HUES48 (cell line): ENCODE measurements at regions not wholly inside any gene's neighbourhood (a gene's known extent, or its start where the extent isn't known, plus 50 kb on each side); places are given as distances from the start of the nearest gene placed in this dataset.

Experiments used
- H3K27ac ChIP-seq: one replicate; pipeline ENCODE4 v1.7.0; 2013; ENCODE audit warnings: low read depth, low read length, inconsistent platforms
- H3K27me3 ChIP-seq: 2 replicates; pipeline ENCODE4 v1.6.1; 2013; ENCODE audit warnings: mild to moderate bottlenecking, low read length; ENCODE audit not compliant: control insufficient read depth, insufficient read depth
- H3K36me3 ChIP-seq: 2 replicates; pipeline ENCODE4 v1.6.1; 2013; ENCODE audit warnings: low read length; ENCODE audit not compliant: control insufficient read depth, insufficient read depth
- H3K4me1 ChIP-seq: 2 replicates; pipeline ENCODE4 v1.6.1; 2013; ENCODE audit warnings: mild to moderate bottlenecking, low read length; ENCODE audit not compliant: control insufficient read depth, insufficient read depth
- H3K4me3 ChIP-seq: 2 replicates; pipeline ENCODE4 v1.5.1; 2013; ENCODE audit warnings: mild to moderate bottlenecking, low read depth, low read length
- H3K9ac ChIP-seq: 2 replicates; pipeline ENCODE4 v1.6.1; 2013; ENCODE audit warnings: mild to moderate bottlenecking, low read depth, low read length, moderate library complexity
- H3K9me3 ChIP-seq: 2 replicates; pipeline ENCODE4 v1.6.1; 2013; ENCODE audit warnings: low read length; ENCODE audit not compliant: control insufficient read depth, insufficient read depth

DNA sequence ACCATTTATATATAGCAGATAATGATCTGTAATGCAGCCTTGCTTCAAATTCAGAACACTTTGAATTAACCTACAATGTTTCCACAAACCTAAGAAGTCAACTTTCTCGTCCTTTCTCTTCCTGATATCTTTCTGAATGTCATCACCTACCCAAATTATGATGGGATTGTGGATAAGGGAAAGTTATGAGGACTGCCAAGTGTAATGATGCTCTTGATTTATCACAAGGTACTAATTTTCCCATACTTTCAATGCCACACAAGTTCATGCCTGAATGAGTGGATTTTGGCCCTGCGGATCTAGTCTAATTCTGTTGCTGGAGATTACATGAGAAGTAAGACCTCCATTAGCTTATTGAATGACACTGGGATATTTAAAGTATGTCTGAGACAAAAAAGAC lies 82.6 kb upstream of the NANOGP8 start:
- no peak overlapping the region for H3K4me3 ChIP-seq
- no peak overlapping the region for H3K27ac ChIP-seq
- H3K36me3 ChIP-seq = no peaks in the 10 kb centered on the region
- H3K9ac ChIP-seq = no peak overlapping the region
- no peaks in the 10 kb centered on the region for H3K9me3 ChIP-seq
- no peaks in the 10 kb centered on the region for H3K4me1 ChIP-seq
- no peaks in the 10 kb centered on the region for H3K27me3 ChIP-seq

DNA sequence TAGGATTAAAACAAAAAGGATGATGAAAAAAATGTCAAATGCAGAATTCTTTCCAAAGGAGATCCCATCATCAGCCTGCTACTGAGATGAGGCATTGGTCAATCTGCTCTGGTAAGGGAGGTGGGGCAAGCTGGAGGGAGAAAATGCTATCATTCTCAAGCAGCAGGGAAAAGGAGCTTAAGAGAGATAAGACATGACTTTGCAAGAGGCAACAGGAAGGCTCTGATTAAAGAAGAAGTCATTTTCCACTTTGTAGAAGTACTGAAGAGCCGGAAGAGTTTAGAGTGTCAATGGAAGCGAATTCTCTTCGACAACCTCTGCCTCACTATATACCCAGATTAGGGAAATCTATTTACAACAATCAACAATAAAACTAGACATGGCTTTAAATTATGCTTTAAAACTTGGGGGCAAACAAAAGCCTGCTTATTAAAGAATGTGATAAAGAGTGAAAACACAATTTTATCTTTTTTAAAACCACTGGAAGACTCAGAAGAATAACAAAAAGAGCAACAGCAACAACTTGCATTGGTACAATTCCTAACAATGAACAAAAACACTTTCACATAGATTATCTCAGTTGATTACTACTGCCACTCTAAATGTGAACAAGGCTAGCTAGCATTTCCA lies 81.8 kb upstream of the NANOGP8 start:
- Histone ChIP-seq H3K9ac (no peak overlapping the region), H3K36me3 (no peaks in the 10 kb centered on the region), H3K27me3 (no peaks in the 10 kb centered on the region), H3K4me1 (no peaks in the 10 kb centered on the region), H3K4me3 (no peak overlapping the region), H3K9me3 (no peaks in the 10 kb centered on the region), H3K27ac (no peak overlapping the region)

DNA sequence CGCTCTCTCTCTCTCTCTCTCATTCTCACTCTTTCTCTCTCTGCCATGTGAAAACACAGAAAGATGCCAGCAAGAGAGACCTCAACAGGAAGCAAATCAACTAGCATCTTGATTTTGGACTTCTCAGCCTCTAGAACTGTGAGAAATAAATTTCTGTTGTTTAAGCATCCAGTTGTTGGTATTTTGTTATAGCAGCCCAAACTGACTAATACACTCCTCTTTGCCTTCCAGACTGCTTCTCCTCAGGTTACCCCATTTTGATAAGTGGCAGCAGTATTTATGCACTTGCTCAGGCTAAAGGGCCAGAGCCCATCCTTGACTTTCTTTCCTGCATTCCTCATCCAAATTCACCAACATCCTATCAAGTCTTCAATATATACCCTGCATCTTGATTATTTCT lies 76.6 kb upstream of the NANOGP8 start:
- no peak overlapping the region for H3K4me3 ChIP-seq

DNA sequence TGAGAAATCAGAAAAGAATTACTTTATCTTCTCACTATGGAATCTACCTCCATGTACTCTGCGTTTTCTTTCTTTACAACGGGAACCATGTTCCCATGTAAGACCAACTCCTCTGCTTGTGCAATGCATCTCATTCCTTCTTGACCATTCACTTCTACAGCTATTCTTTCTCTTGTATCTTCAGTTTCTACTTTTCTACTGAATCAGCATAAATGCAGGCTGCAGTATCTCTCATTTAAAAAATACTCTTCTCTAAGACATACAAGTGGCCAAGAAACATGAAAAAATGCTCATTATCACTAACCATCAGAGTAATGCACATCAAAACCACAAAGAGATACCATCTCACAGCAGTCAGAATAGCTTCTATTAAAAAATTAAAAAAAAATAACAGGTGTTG lies 74.1 kb upstream of the NANOGP8 start:
- Histone ChIP-seq H3K4me1 (no peaks in the 10 kb centered on the region), H3K9me3 (no peaks in the 10 kb centered on the region), H3K4me3 (no peak overlapping the region), H3K9ac (no peak overlapping the region), H3K27ac (no peak overlapping the region), H3K27me3 (no peaks in the 10 kb centered on the region), H3K36me3 (no peaks in the 10 kb centered on the region)

More for the DNA sequence above, 76.6 kb upstream of the NANOGP8 start:
- H3K27me3 ChIP-seq = no peaks in the 10 kb centered on the region
- H3K9ac ChIP-seq = no peak overlapping the region
- no peak overlapping the region for H3K27ac ChIP-seq
- H3K36me3 ChIP-seq = no peaks in the 10 kb centered on the region
- H3K4me1 ChIP-seq = no peaks in the 10 kb centered on the region
- no peaks in the 10 kb centered on the region for H3K9me3 ChIP-seq

DNA sequence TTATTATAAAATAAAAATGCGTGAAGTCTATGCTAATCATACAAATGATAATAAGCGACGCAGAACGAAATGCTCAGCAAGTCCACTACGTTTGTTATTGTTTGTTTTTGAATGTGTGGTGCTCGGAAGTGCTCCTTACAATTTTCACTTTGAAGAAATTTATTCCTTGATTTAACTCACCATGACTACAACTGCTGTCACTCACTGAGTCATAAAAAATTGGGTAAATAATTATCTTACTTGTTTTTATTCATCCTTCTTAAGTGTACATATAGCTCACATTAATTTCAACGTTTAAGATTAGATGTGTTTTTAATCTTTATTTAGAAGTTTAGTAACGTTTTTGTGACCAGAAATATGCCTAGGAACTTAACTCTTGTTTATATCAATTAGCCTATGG lies 66.7 kb upstream of the NANOGP8 start:
- Histone ChIP-seq H3K9ac (no peak overlapping the region), H3K27ac (no peak overlapping the region), H3K36me3 (no peaks in the 10 kb centered on the region), H3K4me3 (no peak overlapping the region), H3K4me1 (no peaks in the 10 kb centered on the region), H3K9me3 (no peaks in the 10 kb centered on the region), H3K27me3 (no peaks in the 10 kb centered on the region)

DNA sequence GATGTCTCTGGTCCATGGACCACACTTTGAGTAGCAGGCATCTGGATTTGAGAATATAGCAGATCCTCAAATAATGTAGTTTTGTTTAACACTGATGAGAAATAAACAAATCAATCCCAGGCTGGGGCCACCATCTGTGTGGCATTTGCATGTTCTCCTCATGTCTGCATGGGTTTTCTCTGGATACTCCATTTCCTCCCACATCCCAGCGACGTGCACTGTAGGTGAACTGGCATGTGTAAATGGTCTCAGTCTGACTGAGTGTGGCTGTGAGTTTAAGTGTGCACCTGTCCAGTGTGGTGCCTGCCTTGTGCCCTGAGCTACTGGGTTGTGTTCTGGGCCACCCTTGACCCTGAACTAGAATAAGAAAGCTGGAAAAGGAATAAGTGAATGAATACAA lies 66.3 kb upstream of the NANOGP8 start:
- no peaks in the 10 kb centered on the region for H3K4me1 ChIP-seq
- no peak overlapping the region for H3K27ac ChIP-seq
- no peaks in the 10 kb centered on the region for H3K9me3 ChIP-seq

DNA sequence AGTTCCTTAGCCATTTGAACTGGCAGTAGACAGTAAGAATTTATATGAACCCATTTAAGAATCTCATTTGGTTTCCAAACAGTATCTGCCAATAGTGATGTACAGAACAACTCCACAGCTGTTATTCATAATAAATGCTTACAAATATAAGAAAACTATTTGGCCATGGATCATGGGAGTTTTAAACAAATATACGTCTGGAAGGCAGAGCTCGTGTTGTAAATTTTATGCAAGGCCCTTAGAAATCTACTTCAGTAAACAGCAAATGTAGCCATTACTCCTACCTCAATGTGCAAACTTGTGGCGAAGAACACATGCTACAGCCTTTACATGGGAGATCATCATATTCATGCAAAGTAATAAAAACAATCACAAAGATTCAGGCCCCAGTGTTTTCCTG lies 65.3 kb upstream of the NANOGP8 start:
- Histone ChIP-seq H3K27ac (no peak overlapping the region), H3K9me3 (no peaks in the 10 kb centered on the region), H3K27me3 (no peaks in the 10 kb centered on the region), H3K9ac (no peak overlapping the region), H3K4me3 (no peak overlapping the region), H3K36me3 (no peaks in the 10 kb centered on the region), H3K4me1 (no peaks in the 10 kb centered on the region)

More for the DNA sequence above, 66.3 kb upstream of the NANOGP8 start:
- Histone ChIP-seq H3K4me3 (no peak overlapping the region), H3K27me3 (no peaks in the 10 kb centered on the region), H3K9ac (no peak overlapping the region), H3K36me3 (no peaks in the 10 kb centered on the region)

DNA sequence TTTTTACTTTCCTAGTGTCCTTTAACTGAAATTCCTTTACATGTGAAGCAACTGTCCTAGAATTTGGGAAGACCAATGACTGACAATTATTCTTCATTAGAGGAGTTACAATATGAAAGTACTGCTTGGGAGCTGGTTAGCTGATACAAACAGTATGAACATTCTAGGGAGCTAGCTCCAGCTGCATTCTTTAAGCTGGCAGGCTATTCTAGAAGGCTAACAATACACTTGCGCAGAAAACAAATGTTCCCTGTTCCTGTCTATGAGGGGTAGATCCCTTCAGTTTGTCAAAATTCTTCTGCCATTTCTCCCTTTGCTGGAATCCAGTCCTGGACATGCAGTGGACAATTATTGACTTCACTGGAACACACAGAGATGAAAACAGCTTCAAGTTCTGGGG lies 60.2 kb upstream of the NANOGP8 start:
- Histone ChIP-seq H3K9me3 (no peaks in the 10 kb centered on the region), H3K36me3 (no peaks in the 10 kb centered on the region), H3K9ac (no peak overlapping the region), H3K27me3 (no peaks in the 10 kb centered on the region), H3K4me1 (no peaks in the 10 kb centered on the region), H3K27ac (no peak overlapping the region), H3K4me3 (no peak overlapping the region)

DNA sequence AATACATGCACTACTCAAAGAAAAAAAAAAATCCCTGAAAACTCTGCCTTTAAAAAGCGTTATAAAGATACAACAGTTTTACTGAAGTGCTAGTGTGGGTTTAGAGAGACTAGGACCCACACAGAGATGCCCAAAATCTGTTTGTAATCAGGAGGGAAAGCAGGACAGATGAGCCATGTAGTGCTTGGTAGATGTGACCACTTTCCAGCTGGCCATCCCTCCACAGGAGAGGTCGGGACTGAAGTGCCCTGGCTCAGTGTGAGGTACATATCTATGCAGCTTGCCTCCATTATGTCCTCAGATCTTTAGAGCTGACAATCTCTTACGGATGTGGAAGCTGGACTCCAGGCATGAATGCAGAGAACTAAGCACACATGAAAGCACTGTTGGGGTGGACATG lies 57.5 kb upstream of the NANOGP8 start:
- Histone ChIP-seq H3K27me3 (no peaks in the 10 kb centered on the region), H3K27ac (no peak overlapping the region), H3K4me3 (no peak overlapping the region), H3K9me3 (no peaks in the 10 kb centered on the region), H3K9ac (no peak overlapping the region), H3K36me3 (no peaks in the 10 kb centered on the region), H3K4me1 (no peaks in the 10 kb centered on the region)

DNA sequence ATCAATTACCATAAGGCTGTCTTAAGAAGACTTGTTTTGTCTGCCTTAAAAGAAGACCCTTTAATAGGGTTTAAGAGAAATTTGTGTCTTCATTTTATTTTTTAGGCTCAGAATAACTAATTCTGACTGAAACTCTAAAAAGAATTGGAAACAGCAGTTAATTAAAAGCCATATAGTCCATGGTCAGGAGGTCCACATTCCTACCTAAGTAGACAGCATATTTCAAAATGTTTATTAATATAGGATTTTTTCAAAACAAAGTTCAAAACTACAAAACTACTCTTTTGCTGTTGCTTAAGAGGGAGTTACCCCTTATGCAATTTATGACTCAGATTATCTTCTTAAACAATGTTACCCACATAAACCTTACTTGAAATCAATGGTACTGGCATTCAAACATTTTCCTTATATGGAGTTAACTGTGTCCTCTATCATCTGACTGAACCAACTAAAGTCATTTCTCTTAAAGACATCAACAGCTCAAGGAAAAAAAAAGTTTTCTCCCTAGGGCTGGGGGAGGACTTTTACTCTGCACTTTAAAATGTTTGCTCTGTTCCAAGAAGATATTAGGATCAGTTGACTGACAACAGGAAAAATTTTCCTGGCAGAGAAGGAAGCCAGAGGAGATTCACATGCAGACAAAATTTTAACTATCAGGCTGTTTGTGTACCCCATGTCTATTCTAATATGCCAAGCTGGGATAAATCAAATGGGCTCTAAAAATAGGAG lies 56.8 kb upstream of the NANOGP8 start:
- Histone ChIP-seq H3K27ac (no peak overlapping the region), H3K4me3 (no peak overlapping the region), H3K9ac (no peak overlapping the region), H3K36me3 (no peaks in the 10 kb centered on the region), H3K9me3 (no peaks in the 10 kb centered on the region), H3K4me1 (no peaks in the 10 kb centered on the region), H3K27me3 (no peaks in the 10 kb centered on the region)

DNA sequence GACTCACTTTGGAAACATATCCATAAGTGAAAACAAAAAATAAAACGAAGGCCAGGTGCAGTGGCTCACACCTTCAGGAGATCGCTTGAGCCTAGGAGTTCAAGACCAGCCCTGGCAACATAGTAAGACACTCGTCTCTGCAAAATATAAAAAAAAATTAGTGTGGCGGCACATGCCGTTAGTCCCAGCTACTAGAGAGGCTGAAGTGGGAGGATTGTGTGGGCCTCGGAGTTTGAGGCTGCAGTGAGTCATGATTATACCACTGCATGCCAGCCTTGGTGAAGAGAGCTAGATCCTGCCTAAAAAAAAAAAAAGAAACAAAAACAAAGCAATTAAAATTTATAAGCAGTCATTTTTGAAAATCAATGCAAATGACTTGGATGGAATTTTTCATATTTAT lies 54.7 kb upstream of the NANOGP8 start:
- Histone ChIP-seq H3K9me3 (no peaks in the 10 kb centered on the region), H3K36me3 (no peaks in the 10 kb centered on the region), H3K4me1 (no peaks in the 10 kb centered on the region), H3K27me3 (no peaks in the 10 kb centered on the region), H3K9ac (no peak overlapping the region), H3K4me3 (no peak overlapping the region), H3K27ac (no peak overlapping the region)
